HG03060 (cell line): ENCODE measurements at regions not wholly inside any gene's neighbourhood (a gene's known extent, or its start where the extent isn't known, plus 50 kb on each side); places are given as distances from the start of the nearest gene placed in this dataset.

ENCODE experiments used
- ATAC-seq: cut with Tn5 transposase; IDR thresholded peaks from one replicate; pipeline ENCODE4 v1.9.1; 2021; ENCODE audit warnings: low read depth, moderate number of reproducible peaks; ENCODE audit not compliant: unreplicated experiment

DNA sequence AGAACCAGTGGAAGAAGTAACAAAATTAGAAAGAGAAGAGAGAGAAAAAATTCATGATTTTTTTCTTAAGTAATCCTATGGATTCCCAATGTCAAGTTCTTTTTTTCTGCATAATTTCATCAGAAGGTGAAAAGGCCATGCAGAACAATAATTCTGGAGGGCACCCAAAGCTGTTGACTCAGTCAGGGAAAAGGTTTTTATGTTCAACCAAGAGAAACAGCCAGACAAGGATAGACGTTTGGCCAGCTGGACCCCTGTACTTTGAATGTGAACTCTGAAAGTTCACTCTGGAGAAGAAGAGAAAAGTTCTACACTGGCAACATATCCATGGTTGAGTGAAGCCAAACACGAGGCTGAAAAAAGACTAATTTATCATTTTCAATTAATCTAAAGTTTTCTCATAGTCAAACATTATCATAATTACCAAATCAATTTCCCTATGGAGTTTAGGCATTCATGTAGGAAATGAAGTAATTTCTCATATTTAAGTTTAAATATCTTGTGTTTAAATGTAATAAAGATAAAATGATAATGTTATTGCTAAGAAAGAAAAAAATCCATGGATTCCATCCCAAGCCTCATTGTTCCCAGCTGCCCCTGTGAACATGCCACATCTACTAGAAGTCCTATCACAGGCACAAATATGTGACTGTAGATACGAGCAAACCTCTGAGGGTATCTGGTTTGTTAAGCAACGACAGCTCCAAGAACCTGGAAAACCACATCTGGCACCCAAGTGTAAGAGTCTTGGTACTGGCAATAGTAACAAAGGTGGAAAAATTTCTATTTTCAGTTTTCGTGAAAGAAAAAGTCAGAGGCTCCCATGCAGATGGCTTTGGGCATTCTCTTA is 742.7 kb upstream of the ACVR2A start:
- no peak for ATAC-seq

DNA sequence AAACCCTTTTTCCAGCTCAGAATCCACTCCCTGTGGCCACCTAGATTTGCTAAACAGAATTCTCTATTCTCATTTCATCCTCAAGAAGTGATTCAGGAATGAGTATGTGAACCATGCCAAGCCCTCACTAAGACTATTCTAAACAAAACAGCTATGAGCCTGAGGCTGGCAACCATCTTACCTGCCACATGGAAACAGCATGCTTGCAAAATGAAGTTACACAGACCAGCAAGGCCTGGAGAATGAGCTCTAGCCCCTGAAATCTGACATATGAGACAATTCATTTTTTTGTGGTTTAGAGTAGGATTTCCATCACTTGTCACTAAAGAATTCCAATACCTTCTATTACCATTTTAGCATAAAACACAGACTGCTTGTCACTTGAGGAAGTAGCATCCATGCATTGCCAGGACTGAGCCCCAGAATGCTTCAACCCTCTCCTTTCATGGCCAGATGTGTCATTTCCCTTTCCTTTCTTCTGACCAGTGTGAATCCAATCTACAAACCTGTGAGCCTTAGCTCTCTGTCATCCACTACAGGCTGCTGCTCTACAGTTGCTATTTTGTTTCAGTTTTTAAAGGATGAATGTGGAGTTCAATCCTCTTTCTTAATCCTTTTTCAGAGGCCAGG is 744.3 kb upstream of the ACVR2A start:
- ATAC-seq = no peak

DNA sequence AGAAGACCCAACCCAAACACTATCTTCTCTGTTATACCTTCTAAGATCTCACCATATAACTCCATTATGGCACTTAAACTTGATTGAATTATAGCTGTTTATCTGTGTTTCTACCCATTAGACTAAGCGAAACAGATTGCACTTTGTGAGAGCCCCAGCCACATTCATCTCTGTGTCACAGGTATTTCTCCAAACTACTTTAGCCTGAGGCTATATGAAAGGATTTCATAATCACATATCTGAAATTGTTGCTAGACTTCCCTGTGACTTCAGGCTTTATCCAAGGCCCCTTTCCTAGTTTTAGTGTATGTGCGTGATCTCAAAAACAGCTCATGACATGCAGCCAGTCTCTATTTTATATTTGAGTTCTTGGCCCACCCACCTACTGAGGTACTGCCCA is 745.0 kb upstream of the ACVR2A start:
- ATAC-seq = no peak

DNA sequence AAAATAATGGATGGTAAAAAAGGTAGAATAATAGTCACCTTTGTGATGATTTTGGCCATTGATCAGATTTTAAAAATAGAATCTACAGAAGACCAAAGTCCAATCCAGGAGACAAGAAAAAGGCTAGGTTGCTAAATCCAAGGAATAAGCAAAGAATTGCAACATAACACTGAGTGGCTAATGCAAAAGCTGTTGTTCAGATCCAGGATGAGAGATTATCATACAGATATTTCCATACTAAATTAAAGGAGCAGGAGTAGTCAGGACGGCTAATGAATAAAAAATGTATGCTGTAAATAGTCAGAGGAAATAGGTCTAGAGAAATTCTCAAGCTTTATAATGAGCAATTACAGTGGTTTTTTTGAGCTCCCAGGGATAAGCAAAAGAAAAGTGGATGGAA is 745.9 kb upstream of the ACVR2A start:
- no peak for ATAC-seq

DNA sequence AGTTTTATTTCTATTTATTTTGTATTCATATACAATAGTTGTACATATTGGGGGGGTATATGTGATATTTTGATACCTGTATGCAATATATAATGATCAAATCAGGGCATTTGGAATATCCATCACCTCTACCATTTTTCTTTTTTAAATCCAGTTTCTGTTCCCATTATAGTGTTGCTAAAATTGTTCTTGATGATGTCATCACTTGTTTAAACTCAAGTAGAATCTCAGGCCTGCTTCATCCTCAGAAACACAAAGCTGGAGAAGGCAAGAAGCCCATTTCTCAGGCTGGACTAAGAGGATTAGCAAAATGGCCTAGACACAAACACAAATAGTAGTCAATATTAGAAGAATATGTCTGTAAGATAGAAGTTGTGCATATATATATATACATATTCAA is 747.1 kb upstream of the ACVR2A start:
- ATAC-seq = no peak

DNA sequence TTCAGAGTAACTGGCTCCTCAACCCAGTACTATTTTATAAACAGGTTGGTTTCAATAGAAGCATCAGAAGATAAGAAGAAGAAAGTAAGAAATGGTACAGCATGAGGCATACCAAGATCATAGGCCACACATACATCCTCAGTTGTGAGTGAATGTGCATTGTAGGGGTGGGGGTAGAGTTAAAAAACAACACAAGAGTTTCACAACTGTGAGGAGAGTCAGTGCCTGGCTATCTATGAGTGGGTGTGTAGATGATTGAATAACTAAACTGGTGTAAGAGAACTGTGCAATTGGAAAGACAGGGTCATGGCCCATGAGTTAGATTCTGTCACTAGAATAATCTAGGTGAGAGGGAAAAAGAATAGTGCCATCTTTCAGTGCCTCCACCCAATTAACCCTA is 748.2 kb upstream of the ACVR2A start:
- no peak for ATAC-seq

DNA sequence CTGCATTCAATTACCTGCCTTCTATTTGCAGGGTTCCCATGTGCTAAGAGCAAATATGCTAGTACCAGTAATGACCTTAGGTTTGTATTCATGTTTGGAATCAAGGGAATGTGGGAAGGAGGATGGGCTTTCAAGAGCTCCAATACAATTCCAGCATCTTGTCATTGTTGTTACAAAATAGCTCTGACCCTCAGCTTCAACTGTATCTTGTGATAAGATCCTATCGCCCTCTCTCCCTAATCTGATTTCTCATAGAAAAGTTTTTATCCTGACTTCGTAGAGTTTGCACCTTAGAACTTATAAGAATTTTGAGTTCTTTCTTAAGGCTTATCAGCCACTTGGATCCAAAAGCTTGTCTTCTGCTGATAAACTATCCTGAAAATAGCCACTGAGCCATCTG is 749.5 kb upstream of the ACVR2A start:
- ATAC-seq = no peak

DNA sequence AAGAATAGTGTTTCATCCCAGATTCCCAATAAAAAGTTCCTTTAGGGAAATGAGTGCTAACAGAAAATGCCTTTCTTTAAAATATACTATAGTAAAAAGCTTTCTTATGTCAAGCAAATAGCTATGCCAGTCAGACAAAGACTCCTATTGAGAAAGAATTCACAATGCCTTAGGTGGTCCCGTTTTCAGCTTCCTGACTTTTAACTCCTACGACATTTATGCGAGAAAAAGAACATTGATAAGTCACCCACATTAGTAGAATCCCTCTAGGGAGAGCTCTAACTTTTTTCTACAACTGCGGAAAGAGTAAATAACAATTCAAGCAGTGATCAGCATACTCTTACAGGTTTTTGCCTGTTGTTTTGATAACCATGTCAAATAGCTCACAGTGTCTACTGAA is 750.8 kb upstream of the ACVR2A start:
- ATAC-seq = no peak

DNA sequence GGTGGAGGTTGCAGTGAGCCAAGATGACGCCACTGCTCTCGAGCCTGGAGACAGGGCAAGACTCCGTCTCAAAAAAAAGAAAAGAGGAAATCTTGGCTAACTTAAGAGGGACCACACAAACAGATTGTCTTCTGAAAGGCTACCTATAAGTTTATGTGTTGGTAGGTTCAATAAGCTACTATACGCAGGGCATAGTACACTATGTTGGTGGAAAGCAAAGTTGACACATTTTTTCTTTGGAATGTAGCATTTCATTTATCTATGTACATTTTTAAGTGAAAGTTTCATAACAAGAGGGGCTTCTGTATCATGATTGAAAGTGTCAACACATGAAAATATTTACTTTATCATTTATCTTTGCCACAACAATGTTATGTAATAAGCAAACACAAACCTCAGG is 752.6 kb upstream of the ACVR2A start:
- no peak for ATAC-seq

DNA sequence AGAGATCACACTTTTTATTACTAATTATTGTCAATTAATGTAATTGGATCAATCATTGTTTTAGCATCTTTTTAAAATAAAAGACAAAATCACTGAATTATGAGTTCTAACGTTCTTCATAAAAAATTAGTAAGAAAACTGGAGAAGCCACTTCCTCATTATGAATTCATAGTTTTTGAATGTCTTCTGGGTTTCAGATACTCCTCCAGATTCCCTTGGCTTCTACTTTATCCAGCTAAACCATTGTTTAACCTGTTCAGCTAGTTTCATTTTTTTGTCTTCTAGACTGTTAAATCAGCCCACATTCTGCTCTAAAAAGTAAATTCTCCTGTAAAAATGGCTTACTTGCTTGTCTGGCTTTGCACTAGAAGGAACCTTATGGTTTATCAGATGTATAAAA is 753.4 kb upstream of the ACVR2A start:
- no peak for ATAC-seq

DNA sequence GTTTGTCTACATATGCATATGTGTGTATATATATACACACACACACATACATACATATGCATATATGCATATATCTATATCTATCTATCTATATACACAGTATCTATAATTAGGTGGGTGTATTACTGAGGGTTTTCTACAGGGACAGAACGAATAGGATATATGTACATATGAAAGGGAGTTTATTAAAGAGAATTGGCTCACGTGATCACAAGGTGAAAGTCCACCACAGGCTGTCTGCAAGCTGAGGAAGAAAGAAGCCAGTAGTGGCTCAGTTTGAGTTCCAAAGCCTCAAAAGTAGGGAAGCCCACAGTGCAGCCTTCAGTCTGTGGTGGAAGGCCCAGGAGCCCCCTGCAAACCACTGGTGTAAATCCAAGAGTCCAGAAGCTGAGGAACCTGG is 756.0 kb upstream of the ACVR2A start:
- no peak for ATAC-seq

DNA sequence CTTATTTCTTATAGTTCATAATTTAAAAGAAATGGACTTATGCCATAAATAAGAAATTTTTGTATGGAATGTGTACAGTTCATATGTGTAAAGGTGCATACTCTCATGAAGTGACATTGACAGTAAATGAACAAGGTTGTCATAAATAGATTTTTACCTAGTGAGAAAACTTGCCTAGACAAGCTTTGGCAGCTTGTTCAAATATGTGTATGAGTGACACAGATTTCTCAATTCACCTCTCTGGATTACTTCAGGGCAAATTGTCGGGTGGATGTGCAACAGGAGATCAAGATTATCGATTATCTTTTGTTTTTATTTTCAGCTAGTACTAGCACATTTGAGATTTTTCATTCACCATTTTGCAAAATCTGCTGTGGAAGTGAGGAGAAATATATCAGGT is 758.1 kb upstream of the ACVR2A start:
- ATAC-seq = no peak

DNA sequence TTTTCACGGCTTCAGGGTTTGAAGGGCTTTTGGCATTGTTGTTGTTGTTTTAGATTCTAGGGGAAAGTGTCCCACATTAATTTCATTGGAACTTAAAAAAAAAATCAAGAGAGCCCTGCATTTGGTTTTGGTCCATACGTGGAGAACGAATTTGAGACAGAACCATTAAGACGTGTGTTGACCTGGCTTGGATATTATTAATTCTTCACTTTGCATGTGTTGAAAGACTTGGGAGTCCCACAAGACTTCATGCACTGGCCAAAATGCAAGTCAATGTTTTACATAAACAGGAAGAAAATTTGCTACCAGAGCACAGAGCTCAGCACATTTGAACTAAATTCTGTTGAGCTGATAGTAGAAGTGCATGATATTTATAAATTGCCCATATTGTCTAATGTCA is 761.2 kb upstream of the ACVR2A start:
- ATAC-seq = no peak

DNA sequence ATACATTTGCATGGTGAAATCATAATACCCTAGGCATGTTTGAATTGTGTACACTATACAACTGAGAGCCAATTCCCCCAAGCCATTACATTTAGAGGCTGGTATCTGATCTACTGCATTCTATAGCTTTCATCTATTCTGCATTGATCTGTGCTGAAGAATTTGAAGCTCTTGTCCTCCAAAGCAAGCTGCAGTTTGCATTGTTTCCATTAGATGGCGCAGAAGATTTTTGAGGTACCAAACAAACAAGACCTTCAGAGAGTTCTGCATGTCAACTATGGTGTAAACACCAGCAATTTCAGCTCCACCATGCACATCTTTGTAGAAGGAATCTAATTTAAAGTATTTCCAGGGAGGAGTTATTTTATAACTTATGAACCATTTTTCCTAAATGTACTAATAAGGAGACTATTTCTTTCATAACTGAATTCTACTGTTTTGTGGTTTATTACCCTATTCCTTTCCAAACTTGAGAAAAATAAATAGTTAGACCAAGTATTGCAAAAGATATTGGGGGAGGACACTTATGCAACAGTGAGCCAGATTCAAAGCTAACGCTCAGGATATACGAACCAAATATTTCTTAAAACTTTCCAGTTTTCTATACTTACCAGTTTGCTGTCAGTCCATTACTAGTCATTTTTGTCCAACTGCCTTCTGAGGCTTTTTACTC is 761.8 kb upstream of the ACVR2A start:
- peak; percentile 81 for ATAC-seq

DNA sequence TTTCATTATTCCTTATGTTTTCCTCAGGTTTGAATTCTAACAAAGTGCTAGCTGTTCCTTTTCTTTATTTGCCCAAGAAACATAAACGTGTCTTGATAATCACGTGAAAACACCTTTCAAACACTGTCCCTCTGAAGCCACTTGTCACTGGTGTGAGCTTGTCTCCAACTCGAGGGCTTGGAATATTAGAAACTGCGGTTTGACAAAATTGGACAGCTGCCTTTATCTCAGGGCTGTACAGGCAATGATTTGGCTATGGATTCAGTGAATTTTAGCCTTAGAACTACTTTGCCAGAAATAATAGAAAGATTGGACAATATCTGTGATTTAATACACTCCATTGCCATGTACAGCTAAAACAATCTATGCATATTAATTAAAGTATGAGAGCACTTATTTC is 763.0 kb upstream of the ACVR2A start:
- ATAC-seq = no peak

DNA sequence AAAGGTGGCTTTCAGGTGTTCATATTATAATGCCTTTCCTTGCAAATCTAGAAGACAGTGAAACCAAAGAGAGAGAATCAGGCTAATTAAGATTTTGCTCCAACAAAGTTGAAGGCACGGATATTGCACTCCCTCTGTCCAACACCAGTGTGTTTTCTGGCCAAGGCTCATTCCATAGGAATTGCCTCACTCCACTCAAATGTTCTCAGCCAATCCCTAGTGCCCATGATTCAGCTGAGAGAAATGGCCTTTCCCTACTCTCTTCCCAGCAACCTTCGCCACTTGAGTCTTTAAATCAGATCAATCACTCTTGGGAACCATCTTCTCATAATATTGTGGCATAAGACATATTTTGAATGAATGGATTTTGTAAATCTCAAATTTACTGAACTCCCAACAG is 768.2 kb upstream of the ACVR2A start:
- ATAC-seq = no peak

DNA sequence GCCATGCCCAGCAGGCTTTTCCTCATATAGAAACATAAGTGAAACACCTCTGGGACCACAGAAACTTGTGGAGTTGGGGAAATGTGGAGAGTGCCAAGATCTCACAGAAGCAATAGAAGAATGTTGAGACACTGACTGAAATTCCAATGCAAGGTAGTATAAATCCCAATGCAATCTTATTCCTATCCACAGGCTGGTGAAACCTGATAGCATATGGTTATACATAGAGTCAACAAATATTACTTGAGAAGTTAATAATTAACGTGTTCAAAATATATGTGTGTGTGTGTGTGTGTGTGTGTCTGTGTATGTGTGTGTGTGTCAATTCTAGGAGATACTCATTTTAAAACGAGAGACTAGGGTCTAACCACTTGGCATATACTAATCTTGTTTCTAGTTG is 776.8 kb upstream of the ACVR2A start:
- no peak for ATAC-seq

DNA sequence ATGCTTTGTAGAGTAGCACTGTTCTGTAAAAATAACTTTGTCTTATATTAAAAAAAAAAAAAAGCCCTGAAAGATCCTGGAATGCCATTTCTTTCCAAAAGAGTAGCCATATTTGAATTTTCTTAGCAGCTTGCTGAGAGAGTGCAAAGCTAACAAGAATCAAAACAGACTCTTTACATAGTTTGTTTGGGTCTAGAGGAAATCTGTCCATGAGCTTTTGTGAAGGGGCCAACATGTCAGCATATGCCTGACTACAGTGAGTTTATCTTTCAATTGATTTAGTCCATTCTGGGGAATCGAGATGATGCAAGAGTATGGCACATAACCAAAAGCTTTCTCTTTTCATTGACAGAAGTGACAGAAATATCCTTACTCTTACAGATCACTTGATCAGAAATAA is 777.7 kb upstream of the ACVR2A start:
- ATAC-seq = no peak

DNA sequence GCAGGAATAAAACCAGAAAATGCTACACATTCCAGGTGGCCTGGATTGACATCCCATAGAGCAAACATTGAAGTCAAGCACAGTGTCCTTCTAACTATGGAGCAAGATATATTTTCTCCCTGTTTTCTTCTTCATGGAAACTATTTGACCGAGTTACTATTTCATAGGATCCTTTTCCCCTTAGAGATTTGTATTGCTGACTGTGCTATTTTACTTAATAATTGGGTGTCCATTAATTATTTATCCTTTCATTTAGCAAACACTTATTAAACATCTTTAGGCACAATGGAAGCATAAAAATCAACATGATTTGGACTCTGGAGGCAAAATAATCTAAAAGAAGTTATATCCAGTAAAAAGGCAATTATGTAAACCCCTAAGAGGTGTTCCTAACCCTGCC is 782.8 kb upstream of the ACVR2A start:
- no peak for ATAC-seq

DNA sequence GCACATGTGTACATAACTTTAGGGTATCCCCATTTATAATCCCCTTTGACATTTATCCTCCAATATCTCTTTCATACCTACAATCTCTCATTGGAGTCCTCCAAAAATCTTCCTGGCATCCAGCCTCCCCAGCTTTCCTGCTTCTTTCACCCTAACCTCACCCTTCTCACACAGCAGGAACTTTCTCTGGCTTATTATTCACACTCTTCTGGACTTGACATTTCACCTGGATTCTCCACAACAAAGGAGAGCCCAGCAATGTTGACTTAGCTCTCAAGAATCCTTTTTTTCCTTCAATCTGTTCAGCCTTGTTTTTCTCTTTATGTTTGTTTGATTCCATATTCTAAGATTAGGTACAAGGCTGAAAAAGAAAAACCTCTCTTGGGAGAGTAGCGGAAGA is 783.6 kb upstream of the ACVR2A start:
- no peak for ATAC-seq

DNA sequence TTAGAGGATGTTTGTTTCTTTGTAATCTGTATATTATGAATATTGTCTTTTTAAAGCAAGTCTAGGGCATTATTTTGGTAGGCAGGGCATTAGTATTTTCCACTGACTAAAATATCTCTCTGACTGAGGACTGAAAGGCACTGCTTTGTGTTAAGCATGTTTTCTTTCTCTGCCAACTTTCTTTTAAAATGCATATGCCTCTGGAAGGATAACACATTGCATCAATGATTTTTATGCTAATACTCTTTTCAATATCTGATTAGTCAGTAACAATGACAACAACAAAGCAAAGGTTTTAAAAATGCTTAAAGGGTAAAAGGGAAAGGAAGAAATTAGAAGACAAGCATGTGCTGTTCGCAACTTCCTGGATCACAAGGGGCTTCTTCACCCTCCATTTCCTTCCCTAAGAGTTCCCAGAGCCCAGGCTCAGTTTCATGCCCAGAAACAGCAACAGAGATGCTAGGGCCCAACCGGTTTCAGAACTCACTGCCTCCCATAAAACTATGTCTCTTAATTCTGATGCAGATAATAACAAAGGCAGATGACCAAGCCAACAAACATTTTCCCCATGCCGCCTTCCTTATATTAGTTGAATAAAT is 786.8 kb upstream of the ACVR2A start:
- no peak for ATAC-seq
